Loucy (cell line): ENCODE measurements at regions not wholly inside any gene's neighbourhood (a gene's known extent, or its start where the extent isn't known, plus 50 kb on each side); places are given as distances from the start of the nearest gene placed in this dataset.

Source experiments
- CTCF ChIP-seq: fragments of 200-600 bp; sonication (generic); conservative IDR thresholded peaks from 2 replicates; pipeline ENCODE4 v1.5.1; 2014; ENCODE audit warnings: mild to moderate bottlenecking, antibody characterized with exemption, low read length
- EZH2phosphoT487 ChIP-seq: fragments of 200-600 bp; IDR thresholded peaks from 2 replicates; pipeline ENCODE4 v1.6.1; 2018; ENCODE audit warnings: antibody characterized with exemption, mild to moderate bottlenecking, moderate library complexity, borderline replicate concordance

- TF ChIP-seq CTCF (no peak), EZH2phosphoT487 (no peak)
Observed at GRCh38 chr5:68430279-68430678, 214.7 kb downstream of the PIK3R1 start.
